ENCODE measurements at regions not wholly inside any gene's neighbourhood (a gene's known extent, or its start where the extent isn't known, plus 50 kb on each side); places are given as distances from the start of the nearest gene placed in this dataset.
"Not testable (repeated sequence)": the region's sequence is repeated elsewhere in the genome, so short reads cannot be mapped to it uniquely, and the experiment has no call there.

GRCh38 chr2:16053437-16054257, 113.3 kb downstream of the MYCN start:
- no peak overlapping the region for H3K4me3 ChIP-seq (ENCODE audit: low read length)
- no peak for TF ChIP-seq CTCF (IDR thresholded peaks at IDR 0.05; ENCODE audit: insufficient read depth, low read depth, low read length, missing control alignments)
- DNase-seq (ENCODE audit: low read depth): no peak

DNA sequence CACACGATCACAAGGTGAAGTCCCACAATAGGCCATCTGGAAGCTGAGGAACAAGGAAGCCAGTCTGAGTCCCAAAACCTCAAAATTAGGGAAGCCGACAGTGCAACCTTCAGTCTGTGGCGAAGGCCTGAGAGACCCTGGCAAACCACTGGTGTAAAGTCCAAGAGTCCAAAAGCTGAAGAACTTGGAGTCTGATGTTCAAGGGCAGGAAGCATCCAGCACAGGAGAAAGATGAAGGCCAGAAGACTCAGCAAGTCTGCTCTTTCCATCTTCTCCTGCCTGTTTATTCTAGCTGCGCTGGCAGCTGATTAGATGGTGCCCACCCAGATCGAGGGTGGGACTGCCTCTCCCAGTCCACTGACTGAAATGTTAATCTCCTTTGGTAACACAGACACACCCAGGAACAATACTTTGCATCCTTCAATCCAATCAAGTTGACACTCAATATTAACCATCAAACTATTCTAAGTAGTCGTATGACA, 112.3 kb downstream of the MYCN start:
- DNase-seq (ENCODE audit: low read depth); H3K4me3 ChIP-seq (ENCODE audit: low read length): not testable (repeated sequence)

DNA sequence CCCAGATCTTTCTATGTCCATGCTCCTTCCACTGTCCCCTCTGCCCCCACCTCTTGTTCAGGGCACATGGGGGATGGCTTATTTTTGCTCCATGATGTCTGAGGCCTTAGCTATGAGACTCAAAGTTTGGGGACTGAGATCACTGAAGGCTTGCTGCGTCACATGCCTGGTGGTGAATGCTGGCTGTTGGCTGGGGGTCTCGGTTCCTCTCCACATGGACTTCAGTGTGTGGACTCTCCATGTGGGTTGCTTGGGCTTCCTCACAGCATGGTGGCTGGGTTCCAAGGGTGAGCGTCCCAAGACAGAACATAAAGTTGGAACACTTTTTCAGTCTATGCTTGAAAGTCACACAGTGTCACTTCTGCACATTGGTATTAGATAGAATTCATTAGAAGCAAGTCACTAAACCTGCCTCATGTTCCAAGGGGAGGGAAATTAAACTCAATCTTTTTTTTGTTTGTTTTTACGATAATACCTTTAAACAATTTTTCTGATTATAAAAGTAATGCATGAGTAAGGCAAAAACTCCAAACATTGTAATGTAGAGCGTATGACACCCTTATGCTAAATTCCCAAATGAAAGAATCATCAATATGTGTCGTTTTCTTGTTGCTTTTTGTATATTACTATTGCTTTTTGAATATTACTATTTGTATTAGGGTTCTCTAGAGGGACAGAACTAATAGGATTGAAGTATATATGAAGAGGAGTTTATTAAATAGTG, 111.7 kb downstream of the MYCN start:
- H3K4me3 ChIP-seq (ENCODE audit: low read length): no peak overlapping the region
- no peak for DNase-seq (ENCODE audit: low read depth)
- TF ChIP-seq CTCF (IDR thresholded peaks at IDR 0.05; ENCODE audit: insufficient read depth, low read depth, low read length, missing control alignments): no peak

DNA sequence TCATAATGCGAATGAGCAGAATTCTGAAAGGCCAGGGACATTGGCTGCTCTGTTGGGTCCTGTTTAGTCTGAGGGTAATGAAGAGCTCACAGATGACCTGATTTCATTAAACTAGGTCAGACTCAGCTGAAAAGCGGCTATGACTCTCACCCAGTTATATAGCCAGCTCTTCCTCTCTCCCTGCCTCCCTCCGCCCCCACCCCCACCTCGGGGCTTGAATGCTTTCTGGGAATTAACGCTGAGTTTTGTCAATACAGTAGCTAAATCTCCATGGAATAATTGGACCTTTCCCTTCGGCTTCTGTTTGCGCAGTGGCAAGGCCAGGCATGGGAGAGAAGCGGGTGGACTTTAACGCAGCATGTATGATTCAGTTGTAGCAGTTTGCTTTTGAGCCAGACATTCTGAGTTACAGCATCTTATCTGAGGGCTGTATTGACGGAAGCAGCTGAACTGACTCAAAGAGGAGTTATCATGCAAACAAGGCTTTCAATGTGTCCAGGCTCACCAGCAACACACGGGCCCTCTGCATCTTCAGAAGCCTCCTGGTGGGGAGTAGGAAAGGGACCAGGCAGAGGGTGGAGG, 110.6 kb downstream of the MYCN start:
- TF ChIP-seq CTCF (IDR thresholded peaks at IDR 0.05; ENCODE audit: insufficient read depth, low read depth, low read length, missing control alignments): no peak
- no peak for DNase-seq (ENCODE audit: low read depth)
- no peak overlapping the region for H3K4me3 ChIP-seq (ENCODE audit: low read length)

DNA sequence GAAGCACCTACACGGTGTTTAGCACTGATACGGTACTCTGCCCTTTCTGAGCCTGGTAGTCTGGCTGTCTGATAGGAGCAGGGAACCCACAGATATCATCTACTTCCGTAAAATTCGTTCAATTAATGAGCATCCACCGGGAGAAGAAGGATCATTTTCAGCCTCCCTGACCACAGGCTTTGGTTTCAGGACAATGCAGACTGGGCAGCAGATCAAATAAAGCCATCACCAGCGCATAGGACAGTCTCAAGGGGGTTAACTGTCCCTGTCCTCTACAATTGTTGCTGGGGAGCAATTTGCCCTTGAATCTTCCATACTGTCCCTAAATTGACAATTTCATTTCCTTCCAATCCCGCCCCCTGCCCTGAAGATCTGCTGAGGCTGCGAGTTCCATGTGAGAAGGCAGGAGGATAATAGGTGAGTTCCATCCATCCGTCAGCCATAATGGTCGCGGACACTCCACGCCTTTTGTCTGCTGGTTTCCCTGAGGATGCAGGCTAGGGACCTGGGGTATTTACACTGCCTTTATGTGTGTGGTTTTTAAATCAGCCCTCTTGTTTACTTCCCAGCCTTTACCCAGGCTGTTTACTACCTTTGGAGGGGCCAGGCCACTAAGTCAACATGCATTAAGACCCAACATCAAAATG, 110.0 kb downstream of the MYCN start:
- DNase-seq (ENCODE audit: low read depth): no peak
- no peak overlapping the region for H3K4me3 ChIP-seq (ENCODE audit: low read length)

DNA sequence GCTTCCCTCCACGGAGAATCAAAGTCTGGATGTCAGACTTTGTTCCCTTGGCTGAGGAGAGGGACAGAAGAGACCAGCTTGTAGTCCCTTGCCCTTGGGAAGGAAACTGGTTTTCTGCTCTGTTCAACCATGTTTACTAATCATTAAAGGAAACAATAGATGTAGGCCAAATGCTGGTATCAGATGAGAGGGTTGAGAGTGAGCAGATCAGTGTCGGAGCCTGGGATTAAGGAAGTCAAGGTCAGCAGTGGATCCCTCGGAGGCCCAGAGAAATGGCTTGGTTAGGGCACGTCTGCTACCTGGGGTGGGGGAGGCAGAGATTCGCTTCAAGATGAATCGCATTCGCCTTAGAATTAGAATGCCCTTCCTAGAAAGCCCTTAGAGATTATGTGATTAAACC, 109.1 kb downstream of the MYCN start:
- TF ChIP-seq CTCF (IDR thresholded peaks at IDR 0.05; ENCODE audit: insufficient read depth, low read depth, low read length, missing control alignments): no peak
- no peak overlapping the region for H3K4me3 ChIP-seq (ENCODE audit: low read length)
- no peak for DNase-seq (ENCODE audit: low read depth)

More for the DNA sequence above, 110.0 kb downstream of the MYCN start:
- TF ChIP-seq CTCF (IDR thresholded peaks at IDR 0.05; ENCODE audit: insufficient read depth, low read depth, low read length, missing control alignments): no peak

DNA sequence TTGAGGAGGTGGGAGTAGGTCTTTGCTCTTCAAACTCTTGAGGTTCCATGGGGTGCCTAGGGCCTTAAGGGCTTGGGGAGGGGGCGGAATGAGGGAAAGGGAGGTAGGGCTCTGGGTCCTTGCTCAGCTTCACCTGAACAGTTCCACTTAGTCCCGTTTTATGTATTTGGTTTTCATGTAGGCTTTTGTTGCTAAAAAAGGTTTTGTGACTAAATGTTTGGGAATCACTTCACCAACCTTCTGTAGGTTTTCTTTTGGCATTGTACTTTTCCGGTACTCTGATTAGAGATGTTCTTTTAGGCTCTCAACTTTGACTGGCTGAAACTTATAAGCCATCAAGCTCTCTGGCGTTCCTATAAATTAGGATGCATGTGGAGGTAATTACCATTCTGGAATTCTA, 108.1 kb downstream of the MYCN start:
- no peak for DNase-seq (ENCODE audit: low read depth)
- no peak overlapping the region for H3K4me3 ChIP-seq (ENCODE audit: low read length)
- no peak for TF ChIP-seq CTCF (IDR thresholded peaks at IDR 0.05; ENCODE audit: insufficient read depth, low read depth, low read length, missing control alignments)

Measured in epithelial cell of esophagus (primary cell).